ENCODE measurements at regions not wholly inside any gene's neighbourhood (a gene's known extent, or its start where the extent isn't known, plus 50 kb on each side); places are given as distances from the start of the nearest gene placed in this dataset.
A peak's percentile ranks its signal among the peaks of the same experiment; 100 is the strongest.

GRCh38 chr6:44058617-44059358 is 68.5 kb downstream of the MRPL14 start (continued):
- TF ChIP-seq KDM5B (CRISPR knock-in tag; IDR thresholded peaks at IDR 0.05; ENCODE audit: borderline replicate concordance) (peak; percentile 69; the same call in 1 of the 2 replicates), ZNF761 (CRISPR knock-in tag; conservative IDR thresholded peaks at IDR 0.05) (no peak), PLRG1 (conservative IDR thresholded peaks at IDR 0.05) (no peak), MXD3 (CRISPR knock-in tag; IDR thresholded peaks at IDR 0.05) (no peak; the same call in 1 of the 2 replicates), CAMTA2 (CRISPR knock-in tag; IDR thresholded peaks at IDR 0.05; ENCODE audit: borderline replicate concordance) (no peak), YEATS2 (CRISPR knock-in tag; IDR thresholded peaks at IDR 0.05; ENCODE audit: borderline replicate concordance) (peak; percentile 18; the same call in 1 of the 2 replicates), ZNF335 (CRISPR knock-in tag; IDR thresholded peaks at IDR 0.05) (peak; percentile 75; the same call in 1 of the 2 replicates), NCOA1 (CRISPR knock-in tag; IDR thresholded peaks at IDR 0.05) (no peak), ZFAT (CRISPR knock-in tag; conservative IDR thresholded peaks at IDR 0.05) (no peak), NFRKB (IDR thresholded peaks at IDR 0.05) (no peak), ZNF672 (CRISPR knock-in tag; IDR thresholded peaks at IDR 0.05) (peak; percentile 100), ZFY (CRISPR knock-in tag; IDR thresholded peaks at IDR 0.05) (no peak), ZNF557 (CRISPR knock-in tag; IDR thresholded peaks at IDR 0.05) (no peak), ZFYVE20 (CRISPR knock-in tag; IDR thresholded peaks at IDR 0.05; ENCODE audit: borderline replicate concordance, low read depth) (no peak), AKAP8 (CRISPR knock-in tag; IDR thresholded peaks at IDR 0.05) (no peak; the same call in 1 of the 2 replicates), KMT2A (CRISPR knock-in tag; IDR thresholded peaks at IDR 0.05) (no peak), ZFP90 (CRISPR knock-in tag; IDR thresholded peaks at IDR 0.05; ENCODE audit: borderline replicate concordance) (no peak), ARNTL (CRISPR knock-in tag; IDR thresholded peaks at IDR 0.05) (no peak), SP5 (CRISPR knock-in tag; IDR thresholded peaks at IDR 0.05; ENCODE audit: borderline replicate concordance, low read depth) (0 out of 2 replicates have a peak, but pooled peaks have one; percentile 23), ISX (CRISPR knock-in tag; conservative IDR thresholded peaks at IDR 0.05) (no peak), PCBP2 (optimal IDR thresholded peaks at IDR 0.05; ENCODE audit: low read depth, low read length, poor library complexity, severe bottlenecking) (no peak), JARID2 (CRISPR knock-in tag; IDR thresholded peaks at IDR 0.05; ENCODE audit: insufficient replicate concordance) (no peak), GFI1 (CRISPR knock-in tag; IDR thresholded peaks at IDR 0.05; ENCODE audit: borderline replicate concordance) (no peak), SCMH1 (CRISPR knock-in tag; IDR thresholded peaks at IDR 0.05; ENCODE audit: borderline replicate concordance) (no peak), ZNF350 (CRISPR knock-in tag; IDR thresholded peaks at IDR 0.05; ENCODE audit: borderline replicate concordance, low read depth) (peak; percentile 63; the same call in 1 of the 2 replicates), ZBTB38 (CRISPR knock-in tag; IDR thresholded peaks at IDR 0.05) (peak; percentile 68), ZNF496 (CRISPR knock-in tag; IDR thresholded peaks at IDR 0.05; ENCODE audit: insufficient replicate concordance) (no peak), NFAT5 (CRISPR knock-in tag; IDR thresholded peaks at IDR 0.05) (no peak)
